Large intestine (tissue), 3 donors: ENCODE measurements at regions not wholly inside any gene's neighbourhood (a gene's known extent, or its start where the extent isn't known, plus 50 kb on each side); places are given as distances from the start of the nearest gene placed in this dataset.
A peak's percentile ranks its signal among the peaks of the same experiment; 100 is the strongest.
"Not testable (repeated sequence)": the region's sequence is repeated elsewhere in the genome, so short reads cannot be mapped to it uniquely, and the experiment has no call there.

Experiments used
- DNase-seq, 2 donors: peaks; one replicate each; pipeline versions ENCODE4 v3.0.0 to v3.0.0-alpha.2; 2013
- H3K27ac ChIP-seq: one replicate; pipeline ENCODE4 v1.5.1; 2013; ENCODE audit warnings: low read length
- H3K27me3 ChIP-seq: 2 replicates; pipeline ENCODE4 v1.6.1; 2013; ENCODE audit warnings: low read length; ENCODE audit not compliant: control insufficient read depth, insufficient read depth
- H3K36me3 ChIP-seq: 2 replicates; pipeline ENCODE4 v1.6.1; 2013; ENCODE audit warnings: low read length; ENCODE audit not compliant: control insufficient read depth, insufficient read depth
- H3K4me1 ChIP-seq: one replicate; pipeline ENCODE4 v1.6.1; 2013; ENCODE audit warnings: low read length; ENCODE audit not compliant: control insufficient read depth, insufficient read depth
- H3K4me3 ChIP-seq: one replicate; pipeline ENCODE4 v1.5.1; 2013; ENCODE audit warnings: low read length
- H3K9me3 ChIP-seq: one replicate; pipeline ENCODE4 v1.6.1; 2013; ENCODE audit warnings: mild to moderate bottlenecking, low read depth, low read length, moderate library complexity; ENCODE audit not compliant: control insufficient read depth
- WGBS: methylation state at CpG from one replicate; pipeline ENCODE4 v1.1.5; 2013; ENCODE audit warnings: low lambda C conversion rate; ENCODE audit not compliant: insufficient coverage; 5-methylcytosine and 5-hydroxymethylcytosine counted together

GRCh38 chr16:59567496-59567895 is 833.4 kb upstream of the GOT2 start:
- Histone ChIP-seq H3K36me3 (no peaks in the 10 kb centered on the region), H3K27ac (no peak overlapping the region), H3K4me1 (no peaks in the 10 kb centered on the region), H3K9me3 (no peaks in the 10 kb centered on the region), H3K4me3 (no peak overlapping the region), H3K27me3 (no peaks in the 10 kb centered on the region)
- DNase-seq: no peak
- whole genome bisulfite sequencing: no CpG with 5 or more reads among the region's 5 CpGs

- Histone ChIP-seq H3K27ac (no peak overlapping the region), H3K4me3 (no peak overlapping the region), H3K27me3 (no peaks in the 10 kb centered on the region), H3K4me1 (no peaks in the 10 kb centered on the region), H3K9me3 (no peaks in the 10 kb centered on the region), H3K36me3 (no peaks in the 10 kb centered on the region)
- no peak for DNase-seq
Observed at GRCh38 chr16:59566446-59566845, 832.3 kb upstream of the GOT2 start.

DNA sequence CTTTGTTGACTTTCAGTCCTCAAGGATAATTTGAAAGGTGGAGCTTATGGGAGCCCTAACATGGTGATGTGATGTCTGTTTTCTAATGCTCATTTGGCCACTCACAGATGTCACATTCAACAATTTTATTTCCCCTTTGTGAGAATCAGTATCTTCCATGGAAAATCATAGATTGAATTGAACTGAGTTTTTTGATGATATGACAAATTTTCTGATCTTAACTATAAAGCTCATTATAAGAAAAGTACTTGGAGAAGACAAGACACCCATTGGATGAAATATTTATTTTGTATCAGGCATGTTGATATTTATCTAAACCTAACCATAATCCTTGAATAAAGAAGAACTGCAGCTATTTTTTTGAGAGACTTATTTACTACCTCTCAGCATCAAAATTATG is 824.6 kb upstream of the GOT2 start:
- Histone ChIP-seq H3K4me3 (no peak overlapping the region), H3K9me3 (no peaks in the 10 kb centered on the region), H3K27ac (no peak overlapping the region), H3K36me3 (no peaks in the 10 kb centered on the region), H3K4me1 (no peaks in the 10 kb centered on the region), H3K27me3 (no peaks in the 10 kb centered on the region)
- no peak for DNase-seq

- no peak overlapping the region for H3K27ac ChIP-seq
- no peaks in the 10 kb centered on the region for H3K9me3 ChIP-seq
- no peaks in the 10 kb centered on the region for H3K27me3 ChIP-seq
- H3K4me1 ChIP-seq: no peaks in the 10 kb centered on the region
- 78% methylated on average over 2 of the region's 5 CpGs for WGBS
- no peak overlapping the region for H3K4me3 ChIP-seq
- DNase-seq: no peak
- no peaks in the 10 kb centered on the region for H3K36me3 ChIP-seq
Observed at GRCh38 chr16:59552164-59552563, 818.0 kb upstream of the GOT2 start.

DNA sequence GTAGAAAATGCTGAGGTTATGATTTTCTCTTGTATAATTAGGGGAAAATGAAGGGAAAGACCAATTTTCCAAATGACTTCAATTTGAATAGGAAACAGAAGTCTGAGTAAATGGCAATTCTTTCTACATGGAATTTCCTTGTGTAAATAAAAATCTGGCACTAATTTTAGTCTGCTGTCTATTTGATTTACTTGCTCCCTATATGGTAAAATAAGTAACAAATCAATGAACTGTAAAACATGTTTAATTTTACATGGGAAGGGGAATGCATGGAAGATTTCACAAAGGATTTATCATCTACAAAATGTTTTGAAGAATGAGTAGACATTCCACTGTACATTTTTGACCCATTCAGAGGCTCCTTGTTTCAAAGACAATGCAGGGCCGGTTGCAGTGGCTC is 811.6 kb upstream of the GOT2 start:
- DNase-seq: no peak
- no peaks in the 10 kb centered on the region for H3K9me3 ChIP-seq
- H3K36me3 ChIP-seq: no peaks in the 10 kb centered on the region
- no peaks in the 10 kb centered on the region for H3K27me3 ChIP-seq
- no peak overlapping the region for H3K27ac ChIP-seq
- no CpG with 5 or more reads among the region's 1 CpG for WGBS
- H3K4me3 ChIP-seq: no peak overlapping the region
- H3K4me1 ChIP-seq: no peaks in the 10 kb centered on the region

- DNase-seq: no peak
- 59% methylated on average over 3 of the region's 4 CpGs for WGBS
- Histone ChIP-seq H3K9me3 (no peaks in the 10 kb centered on the region), H3K27ac (no peak overlapping the region), H3K4me3 (no peak overlapping the region), H3K27me3 (no peaks in the 10 kb centered on the region), H3K4me1 (no peaks in the 10 kb centered on the region), H3K36me3 (no peaks in the 10 kb centered on the region)
Observed at GRCh38 chr16:59543641-59544040, 809.5 kb upstream of the GOT2 start.

DNA sequence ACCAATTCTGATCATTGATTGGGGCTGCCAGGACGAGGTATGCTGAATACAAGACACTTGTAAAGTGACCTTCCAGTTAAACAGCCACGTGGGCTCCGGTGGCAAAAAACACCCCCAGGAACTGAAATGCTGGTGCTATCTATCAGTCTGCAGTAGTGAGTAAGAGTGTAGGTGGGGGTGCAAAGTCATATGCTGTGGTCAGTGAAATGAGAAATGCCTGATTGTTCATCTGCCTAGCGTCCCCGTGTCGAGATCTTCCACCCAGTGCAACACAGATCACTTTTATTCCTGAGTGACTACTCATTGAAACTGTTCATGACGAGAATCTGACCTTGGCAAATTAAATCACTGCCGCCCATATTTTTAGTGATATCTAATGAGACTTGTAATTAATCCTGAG is 806.5 kb upstream of the GOT2 start:
- no peak overlapping the region for H3K27ac ChIP-seq
- no peaks in the 10 kb centered on the region for H3K36me3 ChIP-seq
- H3K27me3 ChIP-seq: no peaks in the 10 kb centered on the region
- WGBS: no CpG with 5 or more reads among the region's 8 CpGs
- peak in 1 of 2 donors; percentile 1 for DNase-seq
- no peak overlapping the region for H3K4me3 ChIP-seq
- H3K4me1 ChIP-seq: no peaks in the 10 kb centered on the region
- no peaks in the 10 kb centered on the region for H3K9me3 ChIP-seq

DNA sequence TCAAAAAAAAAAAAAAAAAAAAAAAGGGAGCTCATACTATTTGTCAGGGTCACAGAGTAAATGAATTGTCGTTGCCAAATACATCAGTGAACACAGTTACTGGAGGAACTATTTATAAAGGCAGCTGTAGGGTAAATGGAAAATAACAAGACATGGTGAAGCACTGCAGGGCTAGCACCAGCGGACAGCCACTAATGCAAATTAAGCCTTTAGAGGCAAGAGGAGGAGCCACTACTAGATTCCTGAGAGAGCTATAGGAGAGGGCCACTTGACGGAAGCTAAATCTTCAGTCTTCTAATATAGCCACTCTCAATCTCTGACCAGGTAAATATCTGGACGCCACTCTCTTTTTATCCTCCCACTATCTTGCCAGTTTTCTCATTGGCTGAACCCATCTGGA is 801.2 kb upstream of the GOT2 start:
- DNase-seq: no peak
- Histone ChIP-seq H3K4me1 (no peaks in the 10 kb centered on the region), H3K27ac (no peak overlapping the region), H3K4me3 (no peak overlapping the region), H3K36me3 (no peaks in the 10 kb centered on the region), H3K27me3 (no peaks in the 10 kb centered on the region), H3K9me3 (no peaks in the 10 kb centered on the region)
- WGBS: no CpG with 5 or more reads among the region's 4 CpGs

- no peaks in the 10 kb centered on the region for H3K36me3 ChIP-seq
- no peaks in the 10 kb centered on the region for H3K27me3 ChIP-seq
- DNase-seq: no peak
- WGBS: 87% methylated on average over 7 of the region's 14 CpGs
- H3K27ac ChIP-seq: no peak overlapping the region
- H3K4me3 ChIP-seq: no peak overlapping the region
- H3K9me3 ChIP-seq: no peaks in the 10 kb centered on the region
- no peaks in the 10 kb centered on the region for H3K4me1 ChIP-seq
Observed at GRCh38 chr16:59527206-59527997, 793.3 kb upstream of the GOT2 start.

DNA sequence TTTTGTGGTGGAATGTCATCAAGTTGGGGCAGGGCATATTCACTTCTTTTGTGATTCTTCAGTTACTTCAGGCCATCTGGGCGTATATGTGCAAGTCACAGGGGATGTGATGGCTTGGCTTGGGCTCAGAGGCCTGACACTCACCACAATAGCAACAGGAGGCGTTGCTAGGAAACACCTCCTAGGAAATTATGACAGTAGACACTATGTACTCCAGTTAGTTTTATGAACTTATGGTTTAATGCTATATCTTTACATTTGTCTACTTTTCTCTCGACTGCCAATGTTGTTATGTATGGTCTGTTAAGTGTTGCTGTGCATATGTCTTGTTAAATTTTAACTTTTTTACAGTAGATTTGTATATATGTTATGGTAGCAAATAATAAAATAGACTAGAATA is 788.7 kb upstream of the GOT2 start:
- no peaks in the 10 kb centered on the region for H3K9me3 ChIP-seq
- H3K36me3 ChIP-seq: no peaks in the 10 kb centered on the region
- WGBS: no CpG with 5 or more reads among the region's 3 CpGs
- H3K27me3 ChIP-seq: no peaks in the 10 kb centered on the region
- no peak overlapping the region for H3K27ac ChIP-seq
- no peak for DNase-seq
- H3K4me1 ChIP-seq: no peaks in the 10 kb centered on the region
- no peak overlapping the region for H3K4me3 ChIP-seq

DNA sequence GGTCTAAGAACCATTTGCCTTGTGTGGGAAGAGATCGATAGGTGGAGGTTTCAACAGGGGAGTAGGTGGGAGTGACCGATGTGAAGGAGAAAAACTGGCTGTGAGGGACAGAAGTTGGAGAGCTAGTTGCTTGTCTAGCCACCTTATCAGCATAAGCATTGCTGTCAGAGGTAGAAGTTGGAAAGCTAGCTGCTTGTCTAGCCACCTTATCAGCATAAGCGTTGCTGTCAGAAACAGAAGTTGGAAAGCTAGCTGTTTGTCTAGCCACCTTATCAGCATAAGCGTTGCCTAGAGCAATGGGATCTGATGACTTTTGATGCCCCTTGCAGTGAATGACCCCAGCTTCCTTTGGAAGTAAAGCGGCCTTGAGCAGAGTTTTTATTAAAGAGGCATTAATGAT is 784.6 kb upstream of the GOT2 start:
- not testable (repeated sequence) for H3K27ac ChIP-seq, DNase-seq, H3K9me3 ChIP-seq, H3K36me3 ChIP-seq, H3K27me3 ChIP-seq, H3K4me3 ChIP-seq, H3K4me1 ChIP-seq
- WGBS: no CpG with 5 or more reads among the region's 5 CpGs
